HG02973 (cell line): ENCODE measurements at regions not wholly inside any gene's neighbourhood (a gene's known extent, or its start where the extent isn't known, plus 50 kb on each side); places are given as distances from the start of the nearest gene placed in this dataset.

Experiments
- ATAC-seq: cut with Tn5 transposase; IDR thresholded peaks from one replicate; pipeline ENCODE4 v1.9.1; 2021; ENCODE audit warnings: moderate library complexity; ENCODE audit not compliant: unreplicated experiment

GRCh38 chr5:125575891-125576505 lies 829.6 kb upstream of the ZNF608 start:
- no peak for ATAC-seq

- no peak for ATAC-seq
Measured at GRCh38 chr5:125576822-125577221, 830.4 kb upstream of the ZNF608 start.

GRCh38 chr5:125578551-125578950 lies 832.1 kb upstream of the ZNF608 start:
- no peak for ATAC-seq

- ATAC-seq: no peak
Measured at GRCh38 chr5:125579182-125579581, 832.7 kb upstream of the ZNF608 start.

- ATAC-seq: no peak
Measured at GRCh38 chr5:125581311-125581710, 834.9 kb upstream of the ZNF608 start.

- ATAC-seq: no peak
Measured at GRCh38 chr5:125582352-125582751, 835.9 kb upstream of the ZNF608 start.

- no peak for ATAC-seq
Measured at GRCh38 chr5:125583321-125584139, 837.1 kb upstream of the ZNF608 start.

- no peak for ATAC-seq
Measured at GRCh38 chr5:125584140-125584520, 837.7 kb upstream of the ZNF608 start.

GRCh38 chr5:125587631-125588030 lies 835.6 kb upstream of the GRAMD2B start:
- no peak for ATAC-seq

- no peak for ATAC-seq
Measured at GRCh38 chr5:125592856-125593255, 830.4 kb upstream of the GRAMD2B start.

- no peak for ATAC-seq
Measured at GRCh38 chr5:125595095-125595494, 828.1 kb upstream of the GRAMD2B start.

GRCh38 chr5:125595845-125596244 lies 827.4 kb upstream of the GRAMD2B start:
- no peak for ATAC-seq

- no peak for ATAC-seq
Measured at GRCh38 chr5:125597338-125597737, 825.9 kb upstream of the GRAMD2B start.

- ATAC-seq: no peak
Measured at GRCh38 chr5:125600559-125600958, 822.6 kb upstream of the GRAMD2B start.

GRCh38 chr5:125602184-125602583 lies 821.0 kb upstream of the GRAMD2B start:
- no peak for ATAC-seq

GRCh38 chr5:125603321-125603720 lies 819.9 kb upstream of the GRAMD2B start:
- no peak for ATAC-seq

- no peak for ATAC-seq
Measured at GRCh38 chr5:125604104-125604503, 819.1 kb upstream of the GRAMD2B start.

GRCh38 chr5:125607018-125607417 lies 816.2 kb upstream of the GRAMD2B start:
- ATAC-seq: no peak

GRCh38 chr5:125609011-125609410 lies 814.2 kb upstream of the GRAMD2B start:
- no peak for ATAC-seq

- no peak for ATAC-seq
Measured at GRCh38 chr5:125610892-125611291, 812.3 kb upstream of the GRAMD2B start.

- no peak for ATAC-seq
Measured at GRCh38 chr5:125611541-125611940, 811.7 kb upstream of the GRAMD2B start.

GRCh38 chr5:125612181-125612721 lies 811.0 kb upstream of the GRAMD2B start:
- no peak for ATAC-seq
